CD4-positive, CD25-positive, alpha-beta regulatory T cell (primary cell): ENCODE measurements at regions not wholly inside any gene's neighbourhood (a gene's known extent, or its start where the extent isn't known, plus 50 kb on each side); places are given as distances from the start of the nearest gene placed in this dataset.

Experiments
- ATAC-seq, 2 donors: fragments of 150-1000 bp; cut with Tn5 transposase; one replicate each; pipeline ENCODE4 v1.10.0; 2021; ENCODE audit warnings: low read depth in 2 of 2, moderate number of reproducible peaks in 2 of 2, moderate library complexity in 1 of 2
- DNase-seq, 3 donors: peaks; one replicate each; pipeline versions ENCODE4 v3.0.0 to v3.0.0-alpha.2; 2012 to 2022; ENCODE audit warnings: mixed read lengths in 1 of 3
- H3K27ac ChIP-seq: one replicate; pipeline ENCODE4 v1.7.0; 2013; ENCODE audit warnings: mild to moderate bottlenecking, low read length; ENCODE audit not compliant: insufficient read depth, poor library complexity, severe bottlenecking
- H3K27me3 ChIP-seq: one replicate; pipeline ENCODE4 v1.7.0; 2013; ENCODE audit warnings: low read length; ENCODE audit not compliant: control insufficient read depth, insufficient read depth
- H3K36me3 ChIP-seq: one replicate; pipeline ENCODE4 v1.7.0; 2013; ENCODE audit warnings: mild to moderate bottlenecking, low read length, moderate library complexity; ENCODE audit not compliant: control insufficient read depth, insufficient read depth
- H3K4me1 ChIP-seq: 2 replicates; pipeline ENCODE4 v1.7.0; 2013; ENCODE audit warnings: mild to moderate bottlenecking, low read length; ENCODE audit not compliant: insufficient read depth, control insufficient read depth, poor library complexity, severe bottlenecking
- H3K4me3 ChIP-seq: one replicate; pipeline ENCODE4 v1.7.0; 2013; ENCODE audit warnings: low read depth, mild to moderate bottlenecking, low read length, moderate library complexity
- H3K9me3 ChIP-seq, 2 experiments: 1 replicate in 1 of 2; 2 replicates in 1 of 2; pipeline ENCODE4 v1.7.0; 2013; ENCODE audit warnings: low read length in 2 of 2, mild to moderate bottlenecking in 1 of 2, moderate library complexity in 1 of 2; ENCODE audit not compliant: control insufficient read depth in 2 of 2
- H3K27ac Mint-ChIP-seq, 3 donors: one replicate each; pipeline ENCODE4 v1.8.0; 2020 to 2022; ENCODE audit warnings: mild to moderate bottlenecking in 3 of 3, mixed read lengths in 3 of 3, moderate library complexity in 2 of 3
- H3K27me3 Mint-ChIP-seq: one replicate; pipeline ENCODE4 v1.8.0; 2022; ENCODE audit warnings: mild to moderate bottlenecking, mixed read lengths
- H3K36me3 Mint-ChIP-seq: one replicate; pipeline ENCODE4 v1.8.0; 2020; ENCODE audit warnings: mixed read lengths
- H3K4me1 Mint-ChIP-seq, 4 donors: one replicate each; pipeline ENCODE4 v1.8.0; 2020 to 2022; ENCODE audit warnings: mixed read lengths in 4 of 4, mild to moderate bottlenecking in 1 of 4
- H3K4me3 Mint-ChIP-seq, 4 donors: one replicate each; pipeline ENCODE4 v1.8.0; 2020 to 2022; ENCODE audit warnings: mild to moderate bottlenecking in 4 of 4, mixed read lengths in 4 of 4, moderate library complexity in 3 of 4
- H3K9me3 Mint-ChIP-seq, 7 donors: one replicate each; pipeline ENCODE4 v1.8.0; 2020 to 2022; ENCODE audit warnings: mixed read lengths in 7 of 7, mild to moderate bottlenecking in 3 of 7, moderate library complexity in 2 of 7

DNA sequence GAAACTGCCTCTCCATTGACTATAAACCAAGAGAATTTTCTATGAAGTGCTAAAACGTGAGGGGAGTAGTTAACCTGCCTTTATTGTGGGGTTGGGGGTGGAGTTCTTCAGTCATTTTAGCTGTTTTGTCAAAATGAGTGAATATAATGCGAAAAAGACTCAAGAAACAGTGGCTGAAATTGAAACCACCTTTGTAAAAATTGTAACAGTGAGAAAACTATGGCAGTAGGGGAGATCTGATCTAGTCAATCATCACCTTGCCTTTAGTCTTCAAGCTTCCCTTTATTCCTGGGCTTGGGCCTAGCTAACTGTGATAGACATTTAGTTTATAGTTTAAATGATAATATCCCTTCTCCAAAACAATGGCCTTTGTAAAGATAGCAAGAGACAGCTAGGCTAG lies 1927.3 kb downstream of the STIM2 start:
- H3K36me3 ChIP-seq, result no peaks in the 10 kb centered on the region
- no peak overlapping the region for H3K27ac Mint-ChIP-seq
- H3K9me3 ChIP-seq, result no peaks in the 10 kb centered on the region
- H3K4me1 Mint-ChIP-seq, result no peaks in the 10 kb centered on the region
- H3K27me3 Mint-ChIP-seq, result no peaks in the 10 kb centered on the region
- H3K27ac ChIP-seq, result no peak overlapping the region
- H3K4me1 ChIP-seq, result no peaks in the 10 kb centered on the region
- no peak overlapping the region for H3K4me3 Mint-ChIP-seq
- DNase-seq, result no peak
- H3K27me3 ChIP-seq, result no peaks in the 10 kb centered on the region
- no peak for ATAC-seq
- no peaks in the 10 kb centered on the region for H3K36me3 Mint-ChIP-seq
- peaks cover 2 to 14% (median 8%) of the 10 kb centered on the region in 7 donors for H3K9me3 Mint-ChIP-seq
- no peak overlapping the region for H3K4me3 ChIP-seq

DNA sequence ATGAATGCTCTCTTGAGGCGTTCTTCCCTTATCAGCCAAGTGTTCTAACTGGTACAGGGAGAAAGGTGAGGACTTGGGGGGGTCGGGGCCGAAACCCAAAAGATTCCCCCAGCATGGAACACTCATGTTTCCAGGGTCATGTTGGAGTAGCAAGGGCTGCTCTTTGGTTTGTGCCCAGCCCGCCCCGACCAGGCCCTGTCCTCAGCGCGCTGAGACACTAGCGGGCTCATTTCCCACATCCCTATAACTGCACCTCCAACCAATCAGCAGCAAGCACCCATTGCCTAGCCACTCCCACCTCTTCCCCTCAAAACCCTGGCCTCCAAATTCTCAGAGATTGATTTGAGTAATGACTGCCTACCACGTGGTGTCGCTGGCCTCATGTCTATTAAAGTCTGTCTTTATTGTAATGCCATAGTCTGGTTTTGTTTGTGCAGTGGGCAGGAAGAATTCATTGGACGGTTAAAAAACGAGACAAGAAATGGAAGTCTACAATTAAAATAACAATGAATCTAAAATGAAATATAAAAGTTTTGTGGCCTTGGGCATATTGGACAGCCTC lies 1928.4 kb downstream of the STIM2 start:
- no peaks in the 10 kb centered on the region for H3K36me3 ChIP-seq
- H3K27ac Mint-ChIP-seq, result no peak overlapping the region
- no peaks in the 10 kb centered on the region for H3K4me1 ChIP-seq
- H3K4me1 Mint-ChIP-seq, result no peaks in the 10 kb centered on the region
- H3K27me3 Mint-ChIP-seq, result no peaks in the 10 kb centered on the region
- no peak overlapping the region for H3K4me3 Mint-ChIP-seq
- DNase-seq, result no peak
- H3K4me3 ChIP-seq, result no peak overlapping the region
- no peaks in the 10 kb centered on the region for H3K9me3 ChIP-seq
- peaks cover 2 to 18% (median 8%) of the 10 kb centered on the region in 7 donors for H3K9me3 Mint-ChIP-seq
- H3K27ac ChIP-seq, result no peak overlapping the region
- H3K27me3 ChIP-seq, result no peaks in the 10 kb centered on the region
- no peak for ATAC-seq
- H3K36me3 Mint-ChIP-seq, result no peaks in the 10 kb centered on the region

DNA sequence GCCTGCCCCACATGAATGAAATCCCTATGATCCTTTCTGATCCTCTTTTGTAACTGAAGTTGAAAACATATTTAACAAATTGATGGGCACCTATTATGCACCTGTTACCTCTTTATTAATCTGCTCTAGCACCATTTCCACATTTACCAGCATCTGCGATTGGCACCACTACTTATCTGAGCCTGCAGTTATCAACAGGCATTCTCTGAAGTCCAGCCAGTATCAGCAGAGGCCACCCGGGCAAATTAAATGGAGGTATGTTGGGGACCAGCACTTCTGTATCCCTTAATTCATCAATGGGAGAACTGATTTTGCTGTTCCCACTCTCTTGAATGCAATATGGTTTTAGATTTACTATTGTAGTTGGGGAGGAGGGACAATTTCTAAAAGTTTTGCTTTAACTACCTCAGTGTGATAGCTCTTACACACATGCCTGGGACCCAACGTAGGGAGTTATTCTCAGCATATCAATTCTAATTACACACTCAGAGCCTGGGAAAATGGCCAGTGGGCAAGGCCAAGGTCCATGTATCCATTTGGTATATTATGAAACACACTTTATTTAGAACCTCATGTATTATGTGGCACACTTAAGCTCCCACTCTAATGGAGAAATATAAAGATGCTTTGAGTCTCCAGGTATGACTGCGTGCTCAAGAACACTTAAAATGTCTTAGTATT lies 1927.1 kb upstream of the PCDH7 start:
- ATAC-seq, result no peak
- Histone ChIP-seq H3K27me3 (no peaks in the 10 kb centered on the region), H3K4me3 (no peak overlapping the region), H3K9me3 (no peaks in the 10 kb centered on the region), H3K27ac (no peak overlapping the region), H3K4me1 (no peaks in the 10 kb centered on the region), H3K36me3 (no peaks in the 10 kb centered on the region)
- Mint-ChIP-seq H3K27me3 (no peaks in the 10 kb centered on the region), H3K9me3 (peaks cover 2 to 27% (median 9%) of the 10 kb centered on the region in 7 donors), H3K36me3 (no peaks in the 10 kb centered on the region), H3K27ac (no peak overlapping the region), H3K4me3 (no peak overlapping the region), H3K4me1 (no peaks in the 10 kb centered on the region)
- DNase-seq, result no peak

DNA sequence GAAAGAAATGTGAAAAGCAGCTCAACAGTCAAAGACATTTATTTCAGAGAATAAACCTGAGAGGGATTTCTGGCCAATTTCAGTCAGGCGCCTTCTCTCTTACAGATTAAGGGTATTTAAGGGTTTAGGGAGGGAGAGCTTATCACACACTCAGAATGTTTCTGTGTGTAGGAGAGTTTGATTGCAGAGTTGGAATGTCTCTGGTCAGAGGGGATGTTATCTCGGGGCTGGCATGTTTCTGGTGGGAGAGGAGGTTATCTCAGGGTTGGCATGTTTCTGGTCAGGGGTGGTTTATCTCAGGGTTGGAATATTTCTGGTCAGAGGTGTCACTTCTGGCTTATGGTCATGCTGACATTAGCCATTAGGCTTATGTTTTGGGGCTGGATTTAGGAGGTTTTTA lies 1920.5 kb upstream of the PCDH7 start:
- no peaks in the 10 kb centered on the region for H3K4me1 Mint-ChIP-seq
- ATAC-seq, result no peak

DNA sequence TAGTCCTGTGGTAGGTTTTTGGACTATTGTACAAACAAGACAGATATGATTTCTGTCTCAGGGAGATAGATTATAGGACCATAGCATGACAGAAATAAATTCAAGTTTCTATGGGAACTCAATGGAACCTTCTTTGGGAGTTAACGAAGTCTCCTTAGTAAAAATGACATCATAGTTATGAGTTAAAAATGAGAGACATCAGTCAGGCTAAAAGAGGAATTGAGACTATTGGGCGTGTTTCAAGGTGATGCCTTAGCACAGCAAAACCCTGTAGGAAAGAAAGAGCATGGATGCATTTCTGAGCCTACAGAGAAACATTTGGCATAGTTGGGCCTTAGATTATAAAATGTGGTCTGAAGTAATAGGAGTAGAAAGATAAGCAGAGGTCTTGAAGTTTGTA lies 1909.1 kb upstream of the PCDH7 start:
- Mint-ChIP-seq H3K4me3 (no peak overlapping the region), H3K36me3 (no peaks in the 10 kb centered on the region), H3K27ac (no peak overlapping the region), H3K4me1 (no peaks in the 10 kb centered on the region), H3K9me3 (peaks cover 0 to 43% (median 12%) of the 10 kb centered on the region in 7 donors), H3K27me3 (no peaks in the 10 kb centered on the region)
- Histone ChIP-seq H3K9me3 (peaks cover 0 to 10% of the 10 kb centered on the region in 2 experiments), H3K36me3 (no peaks in the 10 kb centered on the region), H3K27me3 (no peaks in the 10 kb centered on the region), H3K4me1 (no peaks in the 10 kb centered on the region), H3K27ac (no peak overlapping the region), H3K4me3 (no peak overlapping the region)
- DNase-seq (no peak), ATAC-seq (no peak)

More for the DNA sequence above, 1920.5 kb upstream of the PCDH7 start:
- Histone ChIP-seq H3K36me3 (no peaks in the 10 kb centered on the region), H3K4me1 (no peaks in the 10 kb centered on the region), H3K9me3 (peaks cover 2 to 7% of the 10 kb centered on the region in 2 experiments), H3K27me3 (no peaks in the 10 kb centered on the region), H3K4me3 (no peak overlapping the region), H3K27ac (no peak overlapping the region)
- H3K36me3 Mint-ChIP-seq, result no peaks in the 10 kb centered on the region
- DNase-seq, result no peak
- H3K9me3 Mint-ChIP-seq, result peaks cover 0 to 14% (median 3%) of the 10 kb centered on the region in 7 donors
- H3K4me3 Mint-ChIP-seq, result no peak overlapping the region
- H3K27ac Mint-ChIP-seq, result no peak overlapping the region
- no peaks in the 10 kb centered on the region for H3K27me3 Mint-ChIP-seq

DNA sequence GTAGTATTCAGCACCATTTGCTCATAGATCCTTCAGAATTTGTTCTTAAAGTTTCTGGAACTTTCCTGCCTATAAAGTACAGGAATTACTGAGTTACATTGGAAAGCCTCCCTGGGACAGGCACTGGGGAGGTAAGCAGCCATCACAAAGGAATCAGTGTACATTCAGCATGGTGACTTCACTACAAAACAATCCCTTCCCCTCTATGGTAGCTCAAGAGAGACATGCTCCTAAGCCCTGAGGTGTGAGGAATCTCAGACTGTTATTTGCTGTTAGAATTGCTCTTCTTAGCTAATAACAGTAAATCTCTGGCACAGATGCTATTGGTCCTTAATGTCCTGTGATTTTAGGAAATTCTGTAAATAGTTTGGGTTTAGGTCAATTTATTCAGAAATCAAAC lies 1898.0 kb upstream of the PCDH7 start:
- H3K9me3 ChIP-seq, result peaks cover 0 to 4% of the 10 kb centered on the region in 2 experiments
- H3K36me3 Mint-ChIP-seq, result no peaks in the 10 kb centered on the region
- no peaks in the 10 kb centered on the region for H3K4me1 ChIP-seq
- no peak overlapping the region for H3K4me3 Mint-ChIP-seq
- H3K9me3 Mint-ChIP-seq, result peaks cover 4 to 18% (median 9%) of the 10 kb centered on the region in 7 donors
- H3K4me3 ChIP-seq, result no peak overlapping the region
- ATAC-seq, result no peak
- no peak overlapping the region for H3K27ac ChIP-seq
- no peaks in the 10 kb centered on the region for H3K36me3 ChIP-seq
- H3K27me3 ChIP-seq, result no peaks in the 10 kb centered on the region
- H3K4me1 Mint-ChIP-seq, result no peaks in the 10 kb centered on the region
- H3K27ac Mint-ChIP-seq, result no peak overlapping the region
- DNase-seq, result no peak
- no peaks in the 10 kb centered on the region for H3K27me3 Mint-ChIP-seq

DNA sequence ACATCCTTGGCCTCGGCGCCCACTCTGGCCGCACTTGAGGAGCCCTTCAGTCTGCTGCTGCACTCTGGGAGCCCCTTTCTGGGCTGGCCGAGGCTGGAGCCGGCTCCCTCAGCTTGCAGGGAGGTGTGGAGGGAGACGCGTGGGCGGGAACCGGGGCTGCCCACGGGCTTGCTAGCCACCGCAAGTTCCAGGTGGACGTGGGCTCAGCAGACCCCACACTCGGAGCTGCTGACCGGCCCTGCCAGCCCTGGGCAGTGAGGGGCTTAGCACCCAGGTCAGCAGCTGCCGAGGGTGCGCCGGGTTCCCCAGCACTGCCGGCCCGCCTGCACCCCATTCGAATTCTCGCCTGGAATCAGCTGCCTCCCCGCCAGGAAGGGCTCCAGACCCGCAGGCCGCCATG lies 1892.3 kb upstream of the PCDH7 start:
- H3K27me3 Mint-ChIP-seq, result no peaks in the 10 kb centered on the region
- no peak overlapping the region for H3K4me3 Mint-ChIP-seq
- H3K27ac Mint-ChIP-seq, result no peak overlapping the region
- ATAC-seq, result no peak
- H3K9me3 Mint-ChIP-seq, result peaks cover 5 to 19% (median 10%) of the 10 kb centered on the region in 7 donors
- H3K4me3 ChIP-seq, result no peak overlapping the region
- DNase-seq, result no peak
- H3K36me3 Mint-ChIP-seq, result no peaks in the 10 kb centered on the region
- no peaks in the 10 kb centered on the region for H3K4me1 ChIP-seq
- no peaks in the 10 kb centered on the region for H3K27me3 ChIP-seq
- peaks cover 4 to 5% of the 10 kb centered on the region in 2 experiments for H3K9me3 ChIP-seq
- H3K36me3 ChIP-seq, result no peaks in the 10 kb centered on the region
- H3K27ac ChIP-seq, result no peak overlapping the region
- no peaks in the 10 kb centered on the region for H3K4me1 Mint-ChIP-seq

DNA sequence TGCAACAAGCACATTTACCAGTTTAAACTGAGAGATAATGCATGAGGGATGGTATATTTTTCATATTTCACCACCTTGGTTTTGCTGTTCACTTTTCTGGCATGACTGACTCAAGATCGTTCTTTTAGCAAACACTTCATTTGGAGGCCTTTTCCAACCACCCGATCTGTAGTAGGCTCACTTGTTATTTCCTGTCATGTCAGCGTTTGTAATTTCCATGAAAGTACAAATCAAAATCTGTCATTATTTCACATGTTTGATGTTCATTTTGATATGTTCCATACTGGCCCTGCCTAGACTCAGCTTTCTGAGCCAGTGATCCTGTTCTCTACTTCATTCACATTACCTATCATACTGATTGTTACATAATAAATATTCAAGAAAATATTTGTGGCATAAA lies 1888.3 kb upstream of the PCDH7 start:
- Histone ChIP-seq H3K4me3 (no peak overlapping the region), H3K27ac (no peak overlapping the region), H3K27me3 (no peaks in the 10 kb centered on the region), H3K9me3 (peaks cover 4 to 5% of the 10 kb centered on the region in 2 experiments), H3K4me1 (no peaks in the 10 kb centered on the region), H3K36me3 (no peaks in the 10 kb centered on the region)
- H3K4me1 Mint-ChIP-seq, result no peaks in the 10 kb centered on the region
- no peaks in the 10 kb centered on the region for H3K27me3 Mint-ChIP-seq
- no peaks in the 10 kb centered on the region for H3K36me3 Mint-ChIP-seq
- DNase-seq (no peak), ATAC-seq (no peak)
- no peak overlapping the region for H3K4me3 Mint-ChIP-seq
- peaks cover 4 to 28% (median 12%) of the 10 kb centered on the region in 7 donors for H3K9me3 Mint-ChIP-seq
- peak overlapping the region in 1 of 3 donors; percentile 35 for H3K27ac Mint-ChIP-seq
